ENCODE measurements at regions not wholly inside any gene's neighbourhood (a gene's known extent, or its start where the extent isn't known, plus 50 kb on each side); places are given as distances from the start of the nearest gene placed in this dataset.

GRCh38 chr9:29637471-29638237 is 2064.4 kb upstream of the C9orf72 start:
- no peak for TF ChIP-seq EZH2phosphoT487 (IDR thresholded peaks at IDR 0.05; ENCODE audit: borderline replicate concordance)
- TF ChIP-seq, protein P1, sequence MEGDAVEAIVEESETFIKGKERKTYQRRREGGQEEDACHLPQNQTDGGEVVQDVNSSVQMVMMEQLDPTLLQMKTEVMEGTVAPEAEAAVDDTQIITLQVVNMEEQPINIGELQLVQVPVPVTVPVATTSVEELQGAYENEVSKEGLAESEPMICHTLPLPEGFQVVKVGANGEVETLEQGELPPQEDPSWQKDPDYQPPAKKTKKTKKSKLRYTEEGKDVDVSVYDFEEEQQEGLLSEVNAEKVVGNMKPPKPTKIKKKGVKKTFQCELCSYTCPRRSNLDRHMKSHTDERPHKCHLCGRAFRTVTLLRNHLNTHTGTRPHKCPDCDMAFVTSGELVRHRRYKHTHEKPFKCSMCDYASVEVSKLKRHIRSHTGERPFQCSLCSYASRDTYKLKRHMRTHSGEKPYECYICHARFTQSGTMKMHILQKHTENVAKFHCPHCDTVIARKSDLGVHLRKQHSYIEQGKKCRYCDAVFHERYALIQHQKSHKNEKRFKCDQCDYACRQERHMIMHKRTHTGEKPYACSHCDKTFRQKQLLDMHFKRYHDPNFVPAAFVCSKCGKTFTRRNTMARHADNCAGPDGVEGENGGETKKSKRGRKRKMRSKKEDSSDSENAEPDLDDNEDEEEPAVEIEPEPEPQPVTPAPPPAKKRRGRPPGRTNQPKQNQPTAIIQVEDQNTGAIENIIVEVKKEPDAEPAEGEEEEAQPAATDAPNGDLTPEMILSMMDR (conservative IDR thresholded peaks at IDR 0.05; ENCODE audit: low read length), result no peak
- no peak overlapping the region for H3K4me2 ChIP-seq (ENCODE audit: low read depth, low read length, poor library complexity, severe bottlenecking)
- no peak overlapping the region for H2AFZ ChIP-seq (ENCODE audit: low read length)
- H3F3A ChIP-seq (ENCODE audit: low read depth), result no peaks in the 10 kb centered on the region
- no peaks in the 10 kb centered on the region for H3K9me3 ChIP-seq (ENCODE audit: insufficient read depth, low read depth, low read length)
- no peaks in the 10 kb centered on the region for H3K9me2 ChIP-seq (replicated peaks; ENCODE audit: low read depth, low read length)
- H3K4me1 ChIP-seq (ENCODE audit: insufficient read depth, low read length, poor library complexity, severe bottlenecking), result no peaks in the 10 kb centered on the region
- no peaks in the 10 kb centered on the region for H3K27me3 ChIP-seq (ENCODE audit: insufficient read depth, low read length, poor library complexity, severe bottlenecking)
- no peak overlapping the region for H3K9ac ChIP-seq (ENCODE audit: low read depth, low read length, poor library complexity, severe bottlenecking)
- no peaks in the 10 kb centered on the region for H4K20me1 ChIP-seq (ENCODE audit: insufficient read depth, low read length, poor library complexity, severe bottlenecking)
- H3K36me3 ChIP-seq (ENCODE audit: insufficient read depth, low read length), result no peaks in the 10 kb centered on the region
- no peak overlapping the region for H3K4me3 ChIP-seq (ENCODE audit: low read length, poor library complexity, severe bottlenecking)
- no peaks in the 10 kb centered on the region for H3K79me2 ChIP-seq (ENCODE audit: insufficient read depth, low read length)

GRCh38 chr9:29640507-29640906 is 2067.2 kb upstream of the C9orf72 start:
- TF ChIP-seq, protein P1 (conservative IDR thresholded peaks at IDR 0.05; ENCODE audit: low read length), result no peak
- TF ChIP-seq EZH2phosphoT487 (IDR thresholded peaks at IDR 0.05; ENCODE audit: borderline replicate concordance), result no peak
- Histone ChIP-seq H3K36me3 (ENCODE audit: insufficient read depth, low read length) (no peaks in the 10 kb centered on the region), H3K9me2 (replicated peaks; ENCODE audit: low read depth, low read length) (no peaks in the 10 kb centered on the region), H3F3A (ENCODE audit: low read depth) (no peaks in the 10 kb centered on the region), H3K4me3 (ENCODE audit: low read length, poor library complexity, severe bottlenecking) (no peak overlapping the region), H3K4me1 (ENCODE audit: insufficient read depth, low read length, poor library complexity, severe bottlenecking) (no peaks in the 10 kb centered on the region), H3K79me2 (ENCODE audit: insufficient read depth, low read length) (no peaks in the 10 kb centered on the region), H3K9me3 (ENCODE audit: insufficient read depth, low read depth, low read length) (no peaks in the 10 kb centered on the region), H4K20me1 (ENCODE audit: insufficient read depth, low read length, poor library complexity, severe bottlenecking) (no peaks in the 10 kb centered on the region), H3K4me2 (ENCODE audit: low read depth, low read length, poor library complexity, severe bottlenecking) (no peak overlapping the region), H3K9ac (ENCODE audit: low read depth, low read length, poor library complexity, severe bottlenecking) (no peak overlapping the region), H2AFZ (ENCODE audit: low read length) (no peak overlapping the region), H3K27me3 (ENCODE audit: insufficient read depth, low read length, poor library complexity, severe bottlenecking) (no peaks in the 10 kb centered on the region)

GRCh38 chr9:29644514-29644913 is 2071.2 kb upstream of the C9orf72 start:
- H3K4me3 ChIP-seq (ENCODE audit: low read length, poor library complexity, severe bottlenecking), result no peak overlapping the region

More at GRCh38 chr9:29644514-29644913, 2071.2 kb upstream of the C9orf72 start:
- H3K9me2 ChIP-seq (replicated peaks; ENCODE audit: low read depth, low read length), result no peaks in the 10 kb centered on the region
- no peak overlapping the region for H3K4me2 ChIP-seq (ENCODE audit: low read depth, low read length, poor library complexity, severe bottlenecking)
- H3K36me3 ChIP-seq (ENCODE audit: insufficient read depth, low read length), result no peaks in the 10 kb centered on the region
- no peaks in the 10 kb centered on the region for H3K79me2 ChIP-seq (ENCODE audit: insufficient read depth, low read length)
- no peaks in the 10 kb centered on the region for H4K20me1 ChIP-seq (ENCODE audit: insufficient read depth, low read length, poor library complexity, severe bottlenecking)
- no peak overlapping the region for H3K9ac ChIP-seq (ENCODE audit: low read depth, low read length, poor library complexity, severe bottlenecking)
- H3K27me3 ChIP-seq (ENCODE audit: insufficient read depth, low read length, poor library complexity, severe bottlenecking), result no peaks in the 10 kb centered on the region
- no peaks in the 10 kb centered on the region for H3K9me3 ChIP-seq (ENCODE audit: insufficient read depth, low read depth, low read length)
- H3F3A ChIP-seq (ENCODE audit: low read depth), result no peaks in the 10 kb centered on the region
- H3K4me1 ChIP-seq (ENCODE audit: insufficient read depth, low read length, poor library complexity, severe bottlenecking), result no peaks in the 10 kb centered on the region
- no peak for TF ChIP-seq EZH2phosphoT487 (IDR thresholded peaks at IDR 0.05; ENCODE audit: borderline replicate concordance)
- TF ChIP-seq, protein P1 (conservative IDR thresholded peaks at IDR 0.05; ENCODE audit: low read length), result no peak
- no peak overlapping the region for H2AFZ ChIP-seq (ENCODE audit: low read length)

Measured in Loucy (cell line).